GM23338 (cell line): ENCODE measurements at regions not wholly inside any gene's neighbourhood (a gene's known extent, or its start where the extent isn't known, plus 50 kb on each side); places are given as distances from the start of the nearest gene placed in this dataset.

Experiments used
- ATAC-seq: fragments of 200-7000 bp; cut with Tn5 transposase; 3 replicates; pipeline ENCODE4 v1.9.1; 2020
- DNase-seq: peaks from one replicate; pipeline ENCODE4 v3.0.0-alpha.2; 2015; ENCODE audit warnings: low spot score
- H2AFZ ChIP-seq: fragments of 200-600 bp; sonication (generic); 2 replicates; pipeline ENCODE4 v1.8.0; 2016; ENCODE audit warnings: antibody characterized with exemption, mild to moderate bottlenecking, moderate library complexity
- H3F3A ChIP-seq: fragments of 200-600 bp; sonication (generic); replicated peaks from 2 replicates; pipeline ENCODE4 v1.8.0; 2017; ENCODE audit warnings: antibody characterized with exemption, mixed run types, low read depth
- H3K27ac ChIP-seq: fragments of 200-600 bp; sonication (generic); 2 replicates; pipeline ENCODE4 v1.6.1; 2016; ENCODE audit warnings: low read depth
- H3K27me3 ChIP-seq: fragments of 200-600 bp; sonication (generic); 2 replicates; pipeline ENCODE4 v1.8.0; 2016; ENCODE audit warnings: mild to moderate bottlenecking, mixed run types, moderate library complexity; ENCODE audit not compliant: insufficient read depth
- H3K36me3 ChIP-seq: fragments of 200-600 bp; sonication (generic); 2 replicates; pipeline ENCODE4 v1.8.0; 2016; ENCODE audit warnings: mild to moderate bottlenecking; ENCODE audit not compliant: insufficient read depth
- H3K4me1 ChIP-seq: fragments of 200-600 bp; sonication (generic); 2 replicates; pipeline ENCODE4 v1.8.0; 2016; ENCODE audit warnings: mild to moderate bottlenecking, moderate library complexity; ENCODE audit not compliant: insufficient read depth
- H3K4me2 ChIP-seq: fragments of 200-600 bp; sonication (generic); 2 replicates; pipeline ENCODE4 v1.7.1; 2017; ENCODE audit warnings: mixed run types
- H3K4me3 ChIP-seq: fragments of 200-600 bp; sonication (generic); 2 replicates; pipeline ENCODE4 v1.6.1; 2016; ENCODE audit warnings: mixed run types
- H3K79me2 ChIP-seq: fragments of 200-600 bp; sonication (generic); replicated peaks from 2 replicates; pipeline ENCODE4 v1.8.0; 2017; ENCODE audit warnings: mild to moderate bottlenecking; ENCODE audit not compliant: insufficient read depth
- H3K9me2 ChIP-seq: fragments of 200-600 bp; sonication (generic); 2 replicates; pipeline ENCODE4 v1.8.0; 2017; ENCODE audit not compliant: insufficient read depth
- H4K20me1 ChIP-seq: fragments of 200-600 bp; sonication (generic); replicated peaks from 2 replicates; pipeline ENCODE4 v1.8.0; 2017; ENCODE audit warnings: mild to moderate bottlenecking; ENCODE audit not compliant: insufficient read depth
- H3K27ac Mint-ChIP-seq: 2 replicates; pipeline ENCODE4 v1.8.0; 2020; ENCODE audit warnings: inconsistent platforms, mild to moderate bottlenecking, moderate library complexity, mixed read lengths
- H3K27me3 Mint-ChIP-seq: 3 replicates; pipeline ENCODE4 v1.8.0; 2022; ENCODE audit warnings: low read depth, mild to moderate bottlenecking, moderate library complexity, mixed read lengths, inconsistent platforms; ENCODE audit not compliant: insufficient read depth, poor library complexity
- H3K36me3 Mint-ChIP-seq: 3 replicates; pipeline ENCODE4 v1.8.0; 2021; ENCODE audit warnings: low read depth, mild to moderate bottlenecking, inconsistent platforms, moderate library complexity, mixed read lengths
- H3K4me1 Mint-ChIP-seq: 3 replicates; pipeline ENCODE4 v1.8.0; 2020; ENCODE audit warnings: mild to moderate bottlenecking, inconsistent platforms, mixed read lengths
- H3K4me3 Mint-ChIP-seq: 3 replicates; pipeline ENCODE4 v1.8.0; 2021; ENCODE audit warnings: moderate library complexity, mild to moderate bottlenecking, inconsistent platforms, mixed read lengths
- H3K9me3 Mint-ChIP-seq: 3 replicates; pipeline ENCODE4 v1.8.0; 2020; ENCODE audit warnings: moderate library complexity, mild to moderate bottlenecking, inconsistent platforms, mixed read lengths
- CREB1 ChIP-seq: fragments of 250-450 bp; sonication (Bioruptor Pico); IDR thresholded peaks from 2 replicates; pipeline ENCODE4 v1.5.0; 2020; ENCODE audit warnings: low read depth, mild to moderate bottlenecking, moderate library complexity
- CTCF ChIP-seq, 2 experiments: fragments of 200-600 bp in 1 of 2; sonication (generic) in 1 of 2; conservative IDR thresholded peaks; 2 replicates each; pipeline versions ENCODE4 v1.5.1 to v1.6.1; 2016 to 2017; ENCODE audit warnings: antibody characterized with exemption in 2 of 2, low read depth in 2 of 2, mild to moderate bottlenecking in 2 of 2, moderate library complexity in 1 of 2
- ETS1 ChIP-seq: IDR thresholded peaks from 2 replicates; pipeline ENCODE4 v1.6.1; 2016; ENCODE audit warnings: antibody characterized with exemption
- EZH2 ChIP-seq: fragments of 200-600 bp; sonication (generic); IDR thresholded peaks from one replicate; pipeline ENCODE4 v1.8.0; 2017; ENCODE audit warnings: antibody characterized with exemption, mild to moderate bottlenecking, low read depth; ENCODE audit not compliant: unreplicated experiment
- EZH2phosphoT487 ChIP-seq: fragments of 200-600 bp; sonication (generic); IDR thresholded peaks from one replicate; pipeline ENCODE4 v1.8.1; 2018; ENCODE audit warnings: antibody characterized with exemption; ENCODE audit not compliant: unreplicated experiment
- JUNB ChIP-seq: IDR thresholded peaks from one replicate; pipeline ENCODE4 v1.6.1; 2016; ENCODE audit warnings: antibody characterized with exemption; ENCODE audit not compliant: unreplicated experiment
- NANOG ChIP-seq: IDR thresholded peaks from 2 replicates; pipeline ENCODE4 v1.6.1; 2016; ENCODE audit warnings: antibody characterized with exemption, borderline replicate concordance
- POLR2AphosphoS5 ChIP-seq: IDR thresholded peaks from 2 replicates; pipeline ENCODE4 v1.6.1; 2016; ENCODE audit warnings: antibody characterized with exemption, low read depth
- REST ChIP-seq: IDR thresholded peaks from one replicate; pipeline ENCODE4 v1.6.1; 2018; ENCODE audit warnings: antibody characterized with exemption; ENCODE audit not compliant: unreplicated experiment
- STAT1 ChIP-seq: IDR thresholded peaks from one replicate; pipeline ENCODE4 v1.6.1; 2016; ENCODE audit warnings: antibody characterized with exemption; ENCODE audit not compliant: unreplicated experiment
- ZNF114 ChIP-seq: fragments of 250-450 bp; sonication (Bioruptor Pico); IDR thresholded peaks from 2 replicates; pipeline ENCODE4 v1.5.0; 2020; ENCODE audit warnings: mild to moderate bottlenecking, moderate library complexity
- ZNF331 ChIP-seq: fragments of 250-450 bp; sonication (Bioruptor Pico); IDR thresholded peaks from 2 replicates; pipeline ENCODE4 v1.5.0; 2020; ENCODE audit warnings: low read depth, mild to moderate bottlenecking, moderate library complexity
- ZNF462 ChIP-seq: fragments of 250-450 bp; sonication (Bioruptor Pico); IDR thresholded peaks from 2 replicates; pipeline ENCODE4 v1.5.0; 2020; ENCODE audit warnings: mild to moderate bottlenecking, moderate library complexity

DNA sequence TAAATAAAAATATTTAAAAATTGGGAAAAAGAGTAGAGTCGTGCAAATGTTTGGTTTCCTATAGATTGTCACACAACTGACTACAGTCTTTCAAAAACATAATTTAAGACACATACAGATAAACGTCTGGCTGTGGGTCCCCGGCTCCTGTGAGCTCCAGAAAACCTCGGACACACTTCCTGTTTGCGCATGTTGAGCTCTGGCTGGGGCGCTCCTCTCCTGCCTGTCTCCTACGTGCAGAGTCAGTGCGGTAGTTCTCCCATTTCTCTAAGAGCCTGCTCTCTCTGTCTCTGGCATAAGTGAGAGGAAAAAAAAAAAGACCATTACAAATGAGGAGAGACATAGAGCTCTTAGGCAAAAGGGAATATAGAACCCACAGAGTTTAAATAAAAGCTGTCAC, 128.2 kb upstream of the OBI1 start (continued):
- no peak for TF ChIP-seq CTCF (conservative IDR thresholded peaks at IDR 0.05; ENCODE audit: low read depth in 2 of 2)
- TF ChIP-seq CREB1, result no peak

DNA sequence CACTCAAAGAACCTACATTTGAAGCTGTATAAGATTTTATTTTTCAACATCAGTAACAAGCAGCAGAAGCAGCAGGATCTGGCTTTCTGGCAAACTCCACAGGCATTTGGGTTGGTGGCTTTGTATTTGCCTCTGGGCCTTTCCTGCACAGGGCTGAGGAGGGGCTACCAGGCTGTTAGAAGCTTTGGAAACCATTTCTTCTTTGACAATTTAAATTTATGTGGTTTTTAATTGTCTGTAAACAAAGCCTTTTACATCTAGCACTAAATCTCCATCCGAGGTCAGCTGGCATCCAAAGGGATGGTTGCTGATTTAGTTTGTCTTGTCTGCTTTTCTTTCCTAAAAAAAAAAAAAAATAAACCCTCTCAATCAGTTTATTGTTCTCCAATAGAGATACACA, 127.5 kb upstream of the OBI1 start:
- H3K4me1 ChIP-seq, result peaks cover 7% of the 10 kb centered on the region; the same call in 1 of the 2 replicates
- no peak overlapping the region for H3K4me3 Mint-ChIP-seq
- no peak for DNase-seq
- no peaks in the 10 kb centered on the region for H3K9me3 Mint-ChIP-seq
- no peak overlapping the region for H3K4me3 ChIP-seq
- no peaks in the 10 kb centered on the region for H3K9me2 ChIP-seq
- H3K4me2 ChIP-seq, result no peak overlapping the region
- H3K36me3 ChIP-seq, result no peaks in the 10 kb centered on the region
- no peak overlapping the region for H3K27ac Mint-ChIP-seq
- no peaks in the 10 kb centered on the region for H3K36me3 Mint-ChIP-seq
- no peaks in the 10 kb centered on the region for H3K27me3 ChIP-seq
- ATAC-seq, result peak; percentile 65
- H3K79me2 ChIP-seq, result no peaks in the 10 kb centered on the region
- no peak overlapping the region for H3K27ac ChIP-seq
- no peaks in the 10 kb centered on the region for H4K20me1 ChIP-seq
- peak overlapping the region; percentile 54; the same call in 1 of the 2 replicates for H2AFZ ChIP-seq
- H3F3A ChIP-seq, result no peaks in the 10 kb centered on the region
- peaks cover 3% of the 10 kb centered on the region for H3K27me3 Mint-ChIP-seq
- peaks cover 13% of the 10 kb centered on the region for H3K4me1 Mint-ChIP-seq
- TF ChIP-seq POLR2AphosphoS5, result no peak
- no peak for TF ChIP-seq ZNF462 (CRISPR knock-in tag)
- TF ChIP-seq JUNB, result no peak
- no peak for TF ChIP-seq NANOG
- no peak for TF ChIP-seq ETS1
- TF ChIP-seq CREB1, result no peak
- TF ChIP-seq EZH2, result no peak
- TF ChIP-seq REST, result no peak
- TF ChIP-seq EZH2phosphoT487, result no peak
- TF ChIP-seq STAT1, result no peak
- no peak for TF ChIP-seq ZNF331 (CRISPR knock-in tag)
- no peak for TF ChIP-seq ZNF114 (CRISPR knock-in tag)
